HEK293 (cell line): ENCODE measurements at regions not wholly inside any gene's neighbourhood (a gene's known extent, or its start where the extent isn't known, plus 50 kb on each side); places are given as distances from the start of the nearest gene placed in this dataset.
A peak's percentile ranks its signal among the peaks of the same experiment; 100 is the strongest.

Experiments
- BCL6B ChIP-seq: fragments of 450-650 bp; formaldehyde crosslinking; IDR thresholded peaks from 2 replicates; pipeline ENCODE4 v1.5.1; 2017; ENCODE audit warnings: missing biosample characterization, missing genetic modification characterization
- GLIS1 ChIP-seq: fragments of 450-650 bp; formaldehyde crosslinking; IDR thresholded peaks from 2 replicates; pipeline ENCODE4 v1.5.1; 2016; ENCODE audit warnings: missing biosample characterization, missing genetic modification characterization
- INSM2 ChIP-seq: fragments of 450-650 bp; formaldehyde crosslinking; IDR thresholded peaks from 2 replicates; pipeline ENCODE4 v1.5.1; 2016; ENCODE audit warnings: missing biosample characterization, missing genetic modification characterization
- KLF17 ChIP-seq: fragments of 450-650 bp; formaldehyde crosslinking; IDR thresholded peaks from 2 replicates; pipeline ENCODE4 v1.5.1; 2016; ENCODE audit warnings: missing biosample characterization, missing genetic modification characterization
- MZF1 ChIP-seq: fragments of 450-650 bp; formaldehyde crosslinking; IDR thresholded peaks from 2 replicates; pipeline ENCODE4 v1.5.1; 2017; ENCODE audit warnings: missing biosample characterization, missing genetic modification characterization, borderline replicate concordance
- SP3 ChIP-seq: fragments of 450-650 bp; formaldehyde crosslinking; IDR thresholded peaks from 2 replicates; pipeline ENCODE4 v1.5.1; 2016; ENCODE audit warnings: missing biosample characterization, missing genetic modification characterization
- ZBTB10 ChIP-seq: fragments of 450-650 bp; formaldehyde crosslinking; IDR thresholded peaks from 2 replicates; pipeline ENCODE4 v1.5.1; 2016; ENCODE audit warnings: missing biosample characterization, missing genetic modification characterization
- ZBTB48 ChIP-seq: fragments of 450-650 bp; formaldehyde crosslinking; IDR thresholded peaks from 2 replicates; pipeline ENCODE4 v1.5.1; 2016; ENCODE audit warnings: missing biosample characterization, missing genetic modification characterization
- ZBTB49 ChIP-seq: fragments of 450-650 bp; formaldehyde crosslinking; IDR thresholded peaks from 2 replicates; pipeline ENCODE4 v1.5.1; 2016; ENCODE audit warnings: missing biosample characterization, missing genetic modification characterization, low read depth
- ZNF221 ChIP-seq: fragments of 450-650 bp; formaldehyde crosslinking; IDR thresholded peaks from 2 replicates; pipeline ENCODE4 v1.5.1; 2017; ENCODE audit warnings: missing biosample characterization, missing genetic modification characterization, borderline replicate concordance
- ZNF311 ChIP-seq: fragments of 450-650 bp; formaldehyde crosslinking; IDR thresholded peaks from 2 replicates; pipeline ENCODE4 v1.5.1; 2017; ENCODE audit warnings: missing biosample characterization, missing genetic modification characterization, borderline replicate concordance
- ZNF341 ChIP-seq: fragments of 450-650 bp; formaldehyde crosslinking; IDR thresholded peaks from 2 replicates; pipeline ENCODE4; 2016; ENCODE audit warnings: low read depth, missing biosample characterization, missing genetic modification characterization
- ZNF37A ChIP-seq: fragments of 450-650 bp; IDR thresholded peaks from 2 replicates; pipeline ENCODE4 v1.5.1; 2018; ENCODE audit warnings: missing biosample characterization, missing genetic modification characterization
- ZNF548 ChIP-seq: fragments of 450-650 bp; formaldehyde crosslinking; IDR thresholded peaks from 2 replicates; pipeline ENCODE4 v1.5.1; 2016; ENCODE audit warnings: missing biosample characterization, missing genetic modification characterization
- ZNF549 ChIP-seq: fragments of 450-650 bp; IDR thresholded peaks from 2 replicates; pipeline ENCODE4 v1.5.1; 2018; ENCODE audit warnings: missing biosample characterization, missing genetic modification characterization, mild to moderate bottlenecking, inconsistent platforms, moderate library complexity
- ZNF580 ChIP-seq: fragments of 450-650 bp; formaldehyde crosslinking; IDR thresholded peaks from 2 replicates; pipeline ENCODE4 v1.5.1; 2016; ENCODE audit warnings: missing biosample characterization, missing genetic modification characterization
- ZNF621 ChIP-seq: fragments of 450-650 bp; formaldehyde crosslinking; IDR thresholded peaks from 2 replicates; pipeline ENCODE4 v1.5.1; 2017; ENCODE audit warnings: missing biosample characterization, missing genetic modification characterization
- ZNF639 ChIP-seq: fragments of 450-650 bp; formaldehyde crosslinking; IDR thresholded peaks from 2 replicates; pipeline ENCODE4 v1.5.1; 2016; ENCODE audit warnings: missing biosample characterization, missing genetic modification characterization
- ZNF677 ChIP-seq: fragments of 450-650 bp; IDR thresholded peaks from 2 replicates; pipeline ENCODE4 v1.5.0; 2018; ENCODE audit warnings: missing biosample characterization, mild to moderate bottlenecking, missing genetic modification characterization, moderate library complexity
- ZNF776 ChIP-seq: fragments of 450-650 bp; formaldehyde crosslinking; IDR thresholded peaks from 2 replicates; pipeline ENCODE4 v1.5.0; 2017; ENCODE audit warnings: missing biosample characterization, missing genetic modification characterization, borderline replicate concordance
- ZNF830 ChIP-seq: fragments of 450-650 bp; IDR thresholded peaks from 2 replicates; pipeline ENCODE4 v1.5.0; 2018; ENCODE audit warnings: missing biosample characterization, missing genetic modification characterization, low read depth, mild to moderate bottlenecking, moderate library complexity

GRCh38 chr5:125274938-125275724, 528.7 kb upstream of the ZNF608 start (continued):
- peak; percentile 79 for TF ChIP-seq INSM2 (tag by site-specific recombination)
- no peak for TF ChIP-seq ZBTB48 (tag by site-specific recombination)
- no peak; the same call in 1 of the 2 replicates for TF ChIP-seq ZNF341 (tag by site-specific recombination)
- TF ChIP-seq MZF1 (tag by site-specific recombination): no peak; the same call in 1 of the 2 replicates
- no peak for TF ChIP-seq ZNF549
- TF ChIP-seq ZNF221 (tag by site-specific recombination): no peak
- TF ChIP-seq ZBTB10 (tag by site-specific recombination): no peak
- TF ChIP-seq BCL6B (tag by site-specific recombination): peak; percentile 63
- no peak for TF ChIP-seq ZNF548
- TF ChIP-seq ZNF580 (tag by site-specific recombination): peak; percentile 71
- no peak for TF ChIP-seq SP3 (tag by site-specific recombination)
- no peak for TF ChIP-seq ZNF37A (tag by site-specific recombination)
- TF ChIP-seq ZNF621: no peak
- TF ChIP-seq KLF17 (tag by site-specific recombination): no peak
- no peak for TF ChIP-seq ZNF311 (tag by site-specific recombination)
- TF ChIP-seq ZNF639 (tag by site-specific recombination): peak; percentile 57
- TF ChIP-seq GLIS1 (tag by site-specific recombination): peak; percentile 91
- TF ChIP-seq ZBTB49 (tag by site-specific recombination): no peak
- TF ChIP-seq ZNF677: no peak
- no peak for TF ChIP-seq ZNF776
- TF ChIP-seq ZNF830 (tag by site-specific recombination): no peak
